Esophagus muscularis mucosa (tissue), 4 donors: ENCODE measurements at regions not wholly inside any gene's neighbourhood (a gene's known extent, or its start where the extent isn't known, plus 50 kb on each side); places are given as distances from the start of the nearest gene placed in this dataset.

Source experiments
- DNase-seq: peaks from one replicate; pipeline ENCODE4 v3.0.0-alpha.2; 2017; ENCODE audit errors: extremely low spot score
- H3K27ac ChIP-seq, 4 donors: fragments of 200-600 bp; sonication (generic); replicated peaks in 1 of 4; 1 replicate in 3 of 4; 2 replicates in 1 of 4; pipeline ENCODE4 v1.5.1; 2016 to 2019; ENCODE audit warnings: mild to moderate bottlenecking in 1 of 4
- H3K27me3 ChIP-seq, 4 donors: fragments of 200-600 bp; sonication (generic); one replicate each; pipeline versions ENCODE4 v1.5.1 to v1.6.0; 2016 to 2019
- H3K36me3 ChIP-seq, 4 donors: fragments of 200-600 bp; sonication (generic); one replicate each; pipeline ENCODE4 v1.5.1; 2016 to 2019
- H3K4me1 ChIP-seq, 4 donors: fragments of 200-600 bp; sonication (generic); one replicate each; pipeline ENCODE4 v1.5.1; 2016 to 2019
- H3K4me3 ChIP-seq, 4 donors: fragments of 200-600 bp; sonication (generic); 1 replicate in 2 of 4; 2 replicates in 2 of 4; pipeline ENCODE4 v1.5.1; 2016 to 2019; ENCODE audit warnings: mild to moderate bottlenecking in 4 of 4, moderate library complexity in 1 of 4
- H3K9me3 ChIP-seq, 4 donors: fragments of 200-600 bp; sonication (generic); 1 replicate in 3 of 4; 2 replicates in 1 of 4; pipeline ENCODE4 v1.5.1; 2016 to 2019
- CTCF ChIP-seq, 3 experiments: fragments of 200-600 bp in 2 of 3; fragments of 450-650 bp in 1 of 3; sonication (generic) in 2 of 3; IDR thresholded peaks; one replicate each; pipeline ENCODE4 v1.5.1; 2017 to 2019; ENCODE audit warnings: antibody characterized with exemption in 3 of 3, mild to moderate bottlenecking in 2 of 3, moderate library complexity in 1 of 3
- EP300 ChIP-seq: sonication (generic); formaldehyde crosslinking; IDR thresholded peaks from one replicate; pipeline ENCODE4 v1.6.1; 2017; ENCODE audit warnings: antibody characterized with exemption
- POLR2A ChIP-seq: fragments of 450-650 bp; IDR thresholded peaks from one replicate; pipeline ENCODE4 v1.6.1; 2017; ENCODE audit warnings: antibody characterized with exemption, moderate library complexity, mild to moderate bottlenecking, low read depth
- POLR2AphosphoS5 ChIP-seq, 2 donors: sonication (generic); formaldehyde crosslinking; IDR thresholded peaks; one replicate each; pipeline ENCODE4 v1.6.1; 2017; ENCODE audit warnings: antibody characterized with exemption in 2 of 2
- WGBS: methylation state at CpG from one replicate; pipeline ENCODE4 v1.1.5; 2018; 5-methylcytosine and 5-hydroxymethylcytosine counted together
- intact Hi-C: fragments of 100-400 bp; cut with DNase I; formaldehyde crosslinking; loops from one replicate; pipeline ENCODE4 v1.15.1; 2023

GRCh38 chr3:84042399-84043106 lies 916.2 kb upstream of the CADM2 start:
- DNase-seq = no peak
- no peaks in the 10 kb centered on the region for H3K9me3 ChIP-seq
- TF ChIP-seq POLR2A (no peak), POLR2AphosphoS5 (IDR thresholded peaks at IDR 0.05) (no peak), CTCF (IDR thresholded peaks at IDR 0.05) (no peak), EP300 (no peak)
- intact Hi-C loops = no loop called here
- no peaks in the 10 kb centered on the region for H3K36me3 ChIP-seq
- no peak overlapping the region for H3K27ac ChIP-seq
- 63% methylated on average over 3 of the region's 3 CpGs for WGBS
- H3K4me1 ChIP-seq = no peaks in the 10 kb centered on the region
- H3K4me3 ChIP-seq = no peak overlapping the region
- no peaks in the 10 kb centered on the region for H3K27me3 ChIP-seq

GRCh38 chr3:84066915-84067314 lies 891.9 kb upstream of the CADM2 start:
- WGBS = 69% methylated on average over 1 of the region's 1 CpG
- no peaks in the 10 kb centered on the region for H3K36me3 ChIP-seq
- no peaks in the 10 kb centered on the region for H3K27me3 ChIP-seq
- no peaks in the 10 kb centered on the region for H3K9me3 ChIP-seq
- H3K4me1 ChIP-seq = no peaks in the 10 kb centered on the region
- no peak for DNase-seq
- H3K4me3 ChIP-seq = no peak overlapping the region
- no peak overlapping the region for H3K27ac ChIP-seq
- intact Hi-C loops = no loop called here
- TF ChIP-seq POLR2AphosphoS5 (IDR thresholded peaks at IDR 0.05) (no peak), CTCF (IDR thresholded peaks at IDR 0.05) (no peak), EP300 (no peak), POLR2A (no peak)

GRCh38 chr3:84073664-84074063 lies 885.1 kb upstream of the CADM2 start:
- Histone ChIP-seq H3K27me3 (no peaks in the 10 kb centered on the region), H3K4me1 (no peaks in the 10 kb centered on the region), H3K9me3 (no peaks in the 10 kb centered on the region), H3K36me3 (no peaks in the 10 kb centered on the region), H3K4me3 (no peak overlapping the region), H3K27ac (no peak overlapping the region)
- WGBS = 81% methylated on average over 4 of the region's 4 CpGs
- no peak for DNase-seq
- TF ChIP-seq POLR2AphosphoS5 (IDR thresholded peaks at IDR 0.05) = no peak
- no peak for TF ChIP-seq CTCF (IDR thresholded peaks at IDR 0.05)
- no peak for TF ChIP-seq EP300
- TF ChIP-seq POLR2A = no peak
- intact Hi-C loops = no loop called here

- Histone ChIP-seq H3K9me3 (no peaks in the 10 kb centered on the region), H3K36me3 (no peaks in the 10 kb centered on the region), H3K27ac (no peak overlapping the region), H3K4me1 (no peaks in the 10 kb centered on the region), H3K27me3 (no peaks in the 10 kb centered on the region), H3K4me3 (no peak overlapping the region)
- WGBS = 77% methylated on average over 2 of the region's 2 CpGs
- TF ChIP-seq EP300 = no peak
- no peak for TF ChIP-seq CTCF (IDR thresholded peaks at IDR 0.05)
- no peak for TF ChIP-seq POLR2AphosphoS5 (IDR thresholded peaks at IDR 0.05)
- TF ChIP-seq POLR2A = no peak
- intact Hi-C loops = no loop called here
- DNase-seq = no peak
These were observed 884.0 kb upstream of the CADM2 start for GRCh38 chr3:84074767-84075166.

GRCh38 chr3:84077479-84077878 lies 881.3 kb upstream of the CADM2 start:
- no peak for DNase-seq
- Histone ChIP-seq H3K4me3 (no peak overlapping the region), H3K27me3 (no peaks in the 10 kb centered on the region), H3K4me1 (no peaks in the 10 kb centered on the region), H3K36me3 (no peaks in the 10 kb centered on the region), H3K27ac (no peak overlapping the region), H3K9me3 (no peaks in the 10 kb centered on the region)
- intact Hi-C loops = no loop called here
- WGBS = 44% methylated on average over 3 of the region's 3 CpGs
- TF ChIP-seq CTCF (IDR thresholded peaks at IDR 0.05) = no peak
- no peak for TF ChIP-seq POLR2A
- no peak for TF ChIP-seq POLR2AphosphoS5 (IDR thresholded peaks at IDR 0.05)
- no peak for TF ChIP-seq EP300
